Right atrium auricular region (tissue), 2 donors: ENCODE measurements at regions not wholly inside any gene's neighbourhood (a gene's known extent, or its start where the extent isn't known, plus 50 kb on each side); places are given as distances from the start of the nearest gene placed in this dataset.

ENCODE experiments used
- DNase-seq: peaks from one replicate; pipeline ENCODE4 v3.0.0-alpha.2; 2019; ENCODE audit warnings: low spot score
- H3K27ac ChIP-seq, 2 donors: fragments of 200-600 bp; sonication (generic); 1 replicate in 1 of 2; 2 replicates in 1 of 2; pipeline ENCODE4 v1.5.1; 2016 to 2019
- H3K27me3 ChIP-seq, 2 donors: fragments of 200-600 bp; sonication (generic); one replicate each; pipeline versions ENCODE4 v1.5.1 to v1.6.0; 2017 to 2019
- H3K36me3 ChIP-seq: fragments of 200-600 bp; sonication (generic); one replicate; pipeline ENCODE4 v1.5.1; 2016
- H3K4me1 ChIP-seq, 2 donors: fragments of 200-600 bp; sonication (generic); one replicate each; pipeline versions ENCODE4 v1.5.1 to v1.6.0; 2017 to 2019
- H3K4me3 ChIP-seq, 2 donors: fragments of 200-600 bp; sonication (generic); 1 replicate in 1 of 2; 2 replicates in 1 of 2; pipeline ENCODE4 v1.5.1; 2017 to 2019; ENCODE audit warnings: mild to moderate bottlenecking in 1 of 2, moderate library complexity in 1 of 2
- H3K9me3 ChIP-seq, 2 donors: fragments of 200-600 bp; sonication (generic); one replicate each; pipeline ENCODE4 v1.5.1; 2019
- TF ChIP-seq, protein P1 (sequence below), 2 donors: fragments of 200-600 bp; sonication (generic); IDR thresholded peaks; one replicate each; pipeline ENCODE4 v1.5.1; 2019; ENCODE audit warnings: antibody characterized with exemption in 2 of 2

GRCh38 chr10:109037978-109038377 is 885.3 kb downstream of the XPNPEP1 start:
- Histone ChIP-seq H3K27ac (no peak overlapping the region), H3K9me3 (peaks cover 0 to 7% of the 10 kb centered on the region in 2 donors), H3K36me3 (no peaks in the 10 kb centered on the region), H3K4me1 (no peaks in the 10 kb centered on the region), H3K27me3 (no peaks in the 10 kb centered on the region), H3K4me3 (no peak overlapping the region)
- no peak for DNase-seq
- TF ChIP-seq, protein P1, sequence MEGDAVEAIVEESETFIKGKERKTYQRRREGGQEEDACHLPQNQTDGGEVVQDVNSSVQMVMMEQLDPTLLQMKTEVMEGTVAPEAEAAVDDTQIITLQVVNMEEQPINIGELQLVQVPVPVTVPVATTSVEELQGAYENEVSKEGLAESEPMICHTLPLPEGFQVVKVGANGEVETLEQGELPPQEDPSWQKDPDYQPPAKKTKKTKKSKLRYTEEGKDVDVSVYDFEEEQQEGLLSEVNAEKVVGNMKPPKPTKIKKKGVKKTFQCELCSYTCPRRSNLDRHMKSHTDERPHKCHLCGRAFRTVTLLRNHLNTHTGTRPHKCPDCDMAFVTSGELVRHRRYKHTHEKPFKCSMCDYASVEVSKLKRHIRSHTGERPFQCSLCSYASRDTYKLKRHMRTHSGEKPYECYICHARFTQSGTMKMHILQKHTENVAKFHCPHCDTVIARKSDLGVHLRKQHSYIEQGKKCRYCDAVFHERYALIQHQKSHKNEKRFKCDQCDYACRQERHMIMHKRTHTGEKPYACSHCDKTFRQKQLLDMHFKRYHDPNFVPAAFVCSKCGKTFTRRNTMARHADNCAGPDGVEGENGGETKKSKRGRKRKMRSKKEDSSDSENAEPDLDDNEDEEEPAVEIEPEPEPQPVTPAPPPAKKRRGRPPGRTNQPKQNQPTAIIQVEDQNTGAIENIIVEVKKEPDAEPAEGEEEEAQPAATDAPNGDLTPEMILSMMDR (IDR thresholded peaks at IDR 0.05) = no peak

DNA sequence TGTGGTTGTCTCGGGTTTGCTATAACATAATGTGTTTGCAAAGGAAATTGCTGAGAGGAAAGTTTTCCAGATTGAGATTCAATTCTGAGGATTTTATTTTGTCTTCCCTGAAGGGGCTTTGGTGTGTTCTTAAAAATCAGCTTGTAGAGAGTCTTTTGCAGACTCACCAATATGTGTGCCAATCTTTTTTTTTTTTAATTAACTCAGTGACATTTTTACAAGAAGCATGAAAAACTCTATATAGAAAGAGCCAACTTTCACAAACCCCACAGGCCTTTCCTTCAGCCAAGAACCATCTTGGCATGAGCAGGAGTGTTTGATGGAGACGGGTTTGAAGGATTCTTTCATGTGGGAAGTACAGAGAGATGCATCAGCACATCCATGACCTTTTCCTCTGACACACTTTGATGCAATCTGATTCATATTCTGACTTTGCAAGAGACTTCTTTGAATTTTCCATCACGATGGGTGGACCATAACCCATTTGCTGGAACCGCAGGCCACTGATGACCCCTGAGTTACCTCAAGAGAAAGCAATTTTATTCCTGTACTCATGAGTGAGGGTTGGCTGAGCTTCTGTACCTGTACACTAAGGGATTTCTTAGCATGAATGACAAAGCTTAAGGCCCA is 892.6 kb downstream of the XPNPEP1 start:
- Histone ChIP-seq H3K27me3 (no peaks in the 10 kb centered on the region), H3K27ac (no peak overlapping the region), H3K4me1 (no peaks in the 10 kb centered on the region), H3K36me3 (no peaks in the 10 kb centered on the region), H3K4me3 (no peak overlapping the region), H3K9me3 (no peaks in the 10 kb centered on the region)
- TF ChIP-seq, protein P1 (IDR thresholded peaks at IDR 0.05) = no peak
- DNase-seq = no peak

GRCh38 chr10:109029870-109030269 is 893.4 kb downstream of the XPNPEP1 start:
- Histone ChIP-seq H3K9me3 (no peaks in the 10 kb centered on the region), H3K4me3 (no peak overlapping the region), H3K36me3 (no peaks in the 10 kb centered on the region), H3K4me1 (no peaks in the 10 kb centered on the region), H3K27ac (no peak overlapping the region), H3K27me3 (no peaks in the 10 kb centered on the region)
- DNase-seq = no peak
- TF ChIP-seq, protein P1 (IDR thresholded peaks at IDR 0.05) = no peak

- Histone ChIP-seq H3K9me3 (no peaks in the 10 kb centered on the region), H3K36me3 (no peaks in the 10 kb centered on the region), H3K4me3 (no peak overlapping the region), H3K27ac (no peak overlapping the region), H3K4me1 (no peaks in the 10 kb centered on the region), H3K27me3 (no peaks in the 10 kb centered on the region)
- TF ChIP-seq, protein P1 (IDR thresholded peaks at IDR 0.05) = no peak
- DNase-seq = no peak
These were observed 895.7 kb downstream of the XPNPEP1 start for GRCh38 chr10:109027534-109028185.

- DNase-seq = no peak
- TF ChIP-seq, protein P1 (IDR thresholded peaks at IDR 0.05) = no peak
These were observed 898.1 kb downstream of the XPNPEP1 start for GRCh38 chr10:109025172-109025571.

More at GRCh38 chr10:109025172-109025571, 898.1 kb downstream of the XPNPEP1 start:
- H3K36me3 ChIP-seq = no peaks in the 10 kb centered on the region
- H3K9me3 ChIP-seq = no peaks in the 10 kb centered on the region
- H3K4me1 ChIP-seq = no peaks in the 10 kb centered on the region
- no peak overlapping the region for H3K4me3 ChIP-seq
- no peaks in the 10 kb centered on the region for H3K27me3 ChIP-seq
- no peak overlapping the region for H3K27ac ChIP-seq
